Fibroblast of skin of left quadriceps (primary cell): ENCODE measurements at regions not wholly inside any gene's neighbourhood (a gene's known extent, or its start where the extent isn't known, plus 50 kb on each side); places are given as distances from the start of the nearest gene placed in this dataset.

Source experiments
- DNase-seq, 2 experiments: peaks; one replicate each; pipeline ENCODE4 v3.0.0-alpha.2; 2013; ENCODE audit warnings: low read depth in 2 of 2

DNA sequence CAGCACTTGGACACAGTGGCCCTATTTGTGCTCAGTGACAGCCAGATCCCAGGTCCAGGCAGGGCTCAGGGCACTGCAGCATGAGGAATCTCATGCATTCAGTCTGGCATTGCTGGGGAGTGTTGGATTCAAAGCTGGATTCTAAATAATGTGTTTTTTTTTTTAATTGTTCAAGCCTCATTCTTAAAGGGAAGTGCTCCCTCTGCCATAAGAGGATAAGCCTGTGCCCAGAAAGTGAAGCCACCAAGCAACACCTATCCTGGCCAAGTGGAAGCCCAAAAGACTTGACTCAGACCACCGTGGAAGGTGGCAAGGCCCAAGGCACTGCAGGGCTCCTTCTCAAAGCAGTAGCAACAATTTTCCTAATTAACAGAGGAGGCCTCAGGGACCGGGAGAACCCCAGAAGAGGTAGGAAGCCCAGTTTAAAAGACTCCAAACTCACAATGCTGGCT lies 135.6 kb downstream of the ACTL7B start:
- DNase-seq, result no peak

DNA sequence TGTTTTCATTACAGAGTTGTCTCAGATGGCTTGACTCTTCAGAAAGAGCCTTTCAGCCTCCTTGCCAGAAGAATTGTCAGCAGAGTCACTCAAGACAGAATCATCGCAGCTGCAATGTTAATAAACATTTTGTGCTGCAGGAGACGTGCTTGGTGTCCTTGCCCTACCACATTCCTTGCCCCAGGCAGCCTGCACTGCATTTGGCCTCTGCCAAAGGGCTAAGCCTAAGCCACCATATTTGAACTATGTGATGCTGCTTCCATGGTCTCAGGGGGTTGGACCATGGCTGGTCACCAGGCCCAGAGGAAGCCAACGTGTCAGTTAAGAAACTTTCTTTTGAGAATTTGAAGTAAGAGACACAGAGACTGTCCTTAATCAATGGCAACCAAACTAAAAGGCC lies 145.4 kb downstream of the ACTL7B start:
- DNase-seq, result no peak

- no peak for DNase-seq
Observed at GRCh38 chr9:108709997-108710396, 145.8 kb downstream of the ACTL7B start.

DNA sequence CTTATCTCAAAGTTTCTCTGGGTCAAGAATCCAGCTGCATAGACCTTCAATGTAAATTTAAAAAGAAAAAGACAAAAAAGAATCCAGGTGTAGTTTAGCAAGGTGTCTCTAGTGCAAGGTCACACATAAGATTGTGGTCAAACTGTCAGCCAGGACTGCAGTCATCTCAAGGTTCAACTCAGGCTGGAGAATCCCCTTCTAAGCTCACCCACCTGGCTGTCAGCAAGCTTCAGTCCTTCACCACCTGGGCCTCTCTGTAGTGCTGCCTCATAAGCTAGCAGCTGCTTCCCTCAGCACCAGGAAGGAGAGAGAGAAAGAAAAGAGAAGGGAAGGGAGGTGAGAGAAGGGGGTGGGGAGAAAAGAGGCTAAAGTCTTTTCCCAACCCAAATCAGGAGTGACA lies 146.7 kb downstream of the ACTL7B start:
- no peak for DNase-seq

DNA sequence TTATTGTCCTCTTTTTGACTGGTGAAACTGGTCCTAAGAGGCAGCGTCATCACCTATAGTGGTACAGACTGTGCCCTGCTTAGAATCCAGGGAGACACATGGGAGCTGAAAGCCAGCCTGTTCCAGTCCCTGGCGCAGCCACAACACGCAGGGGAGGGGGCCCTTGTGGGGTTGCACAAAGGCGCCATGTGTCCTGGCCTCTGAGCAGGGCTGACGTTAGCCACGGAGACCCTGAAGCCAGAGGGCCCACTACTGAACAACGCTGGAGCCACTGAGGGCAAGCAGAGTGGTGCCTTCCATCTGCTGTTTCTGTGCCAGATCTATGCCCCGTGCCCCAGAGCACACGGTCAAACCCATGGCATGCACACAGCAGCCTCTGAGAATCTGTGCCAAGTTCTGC lies 147.3 kb downstream of the ACTL7B start:
- no peak for DNase-seq

- no peak for DNase-seq
Observed at GRCh38 chr9:108707120-108707519, 148.7 kb downstream of the ACTL7B start.

GRCh38 chr9:108704156-108704852 lies 151.5 kb downstream of the ACTL7B start:
- no peak for DNase-seq

DNA sequence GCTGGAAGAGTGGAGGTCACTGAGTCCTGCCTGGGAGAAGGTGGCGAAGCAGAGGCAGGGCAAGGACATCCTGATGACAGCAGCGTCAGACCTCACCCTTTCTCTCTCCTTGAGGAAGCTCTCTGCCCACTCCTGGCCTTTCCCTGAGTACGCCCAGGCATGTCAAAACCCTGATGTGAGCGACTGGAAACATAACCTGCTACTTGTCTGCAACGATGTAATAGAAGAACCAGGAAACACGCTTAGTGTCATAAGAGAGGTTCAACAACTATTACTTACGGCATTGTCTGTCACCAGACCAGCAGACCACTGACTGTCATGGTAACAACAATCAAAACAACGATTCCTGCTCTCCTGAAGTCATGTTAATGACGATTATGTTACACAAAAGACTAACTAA lies 152.4 kb downstream of the ACTL7B start:
- DNase-seq, result no peak

GRCh38 chr9:108702681-108703080 lies 153.1 kb downstream of the ACTL7B start:
- DNase-seq, result no peak

- no peak for DNase-seq
Observed at GRCh38 chr9:108698801-108699200, 157.0 kb downstream of the ACTL7B start.

GRCh38 chr9:108698231-108698630 lies 157.6 kb downstream of the ACTL7B start:
- DNase-seq, result no peak

GRCh38 chr9:108696156-108696555 lies 159.6 kb downstream of the ACTL7B start:
- no peak for DNase-seq

DNA sequence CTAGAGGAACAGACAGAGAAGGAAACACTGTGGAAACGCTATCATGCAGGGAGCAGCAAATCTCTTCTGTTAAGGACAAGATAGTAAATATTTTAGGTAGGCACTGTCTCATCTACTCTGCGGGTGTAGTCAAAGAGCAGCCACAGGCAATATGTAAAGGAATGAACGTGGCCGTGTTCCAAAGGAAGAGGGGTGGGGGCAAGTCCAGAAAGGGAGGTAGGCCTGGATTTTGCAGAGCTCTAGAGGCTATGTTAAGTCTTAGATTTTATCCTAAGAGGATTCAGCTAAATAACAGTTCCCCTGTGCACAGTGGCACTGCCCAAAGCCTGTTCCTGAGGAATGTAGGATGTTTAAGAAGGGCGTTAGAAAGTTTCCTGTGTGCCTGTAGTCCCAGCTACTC lies 161.6 kb downstream of the ACTL7B start:
- DNase-seq, result no peak

GRCh38 chr9:108691614-108692013 lies 164.2 kb downstream of the ACTL7B start:
- DNase-seq, result no peak

DNA sequence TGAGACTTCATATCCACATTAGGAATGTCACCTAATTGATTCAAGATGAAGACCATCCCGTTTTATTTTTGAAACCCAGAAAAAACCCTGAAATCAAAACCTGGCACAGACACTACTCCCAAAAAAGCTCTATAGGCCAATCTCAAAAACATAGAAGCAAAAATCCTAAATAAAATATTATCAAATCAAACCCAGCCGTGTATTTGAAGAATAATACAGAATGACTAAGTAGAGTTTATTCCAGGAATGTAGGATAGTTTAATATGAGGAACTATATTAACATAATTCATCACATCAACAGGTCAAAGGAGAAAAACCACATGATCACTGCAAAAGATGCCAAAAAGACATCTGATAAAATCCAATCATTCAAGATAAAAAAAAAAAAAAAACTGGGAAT lies 167.1 kb downstream of the ACTL7B start:
- peak; percentile 71 to 73 for DNase-seq

- DNase-seq, result no peak
Observed at GRCh38 chr9:108688051-108688450, 167.7 kb downstream of the ACTL7B start.

DNA sequence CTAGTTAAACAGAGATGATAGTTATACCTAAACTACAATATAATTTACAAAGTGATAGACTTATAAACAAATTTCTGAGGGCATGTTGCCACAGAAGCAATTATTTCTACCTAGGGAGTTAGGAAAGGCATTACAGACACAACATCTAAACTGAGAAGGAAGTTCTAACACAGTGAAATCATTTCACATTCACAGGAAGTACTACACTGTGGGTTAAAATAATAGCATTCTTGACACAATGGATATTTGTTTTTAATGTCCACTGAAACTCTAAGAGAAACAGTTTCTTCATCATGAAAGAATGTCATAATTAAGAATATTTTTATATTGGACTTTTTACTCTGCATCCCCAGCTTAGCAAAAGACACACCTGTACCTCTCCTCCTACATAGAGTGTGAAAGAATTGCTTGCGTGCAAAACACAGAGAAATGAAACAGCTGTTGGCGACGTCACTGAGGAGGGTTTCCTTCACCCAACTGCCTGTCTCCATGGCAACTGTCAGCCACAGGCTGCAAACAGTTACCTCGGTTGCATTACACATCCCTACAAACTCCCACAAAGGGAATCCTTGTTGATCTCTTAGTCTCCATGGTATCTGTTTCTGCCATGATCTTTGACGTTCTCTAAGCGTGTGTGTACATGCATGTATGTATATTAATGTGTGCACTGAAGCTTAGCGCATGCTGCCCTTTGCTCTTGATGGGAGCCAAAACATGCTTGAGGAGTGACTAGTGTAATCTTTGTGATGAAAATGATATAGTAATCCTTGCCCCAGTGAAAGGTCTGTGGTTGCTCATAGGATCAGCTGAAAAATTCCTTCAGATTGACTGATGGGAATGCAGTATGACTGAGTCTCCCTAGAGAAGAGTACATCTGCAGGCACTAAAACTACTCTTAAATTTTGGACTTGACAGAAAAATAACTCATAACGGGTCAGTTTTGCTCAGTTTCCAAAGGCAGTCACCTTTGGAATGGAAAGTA lies 168.5 kb downstream of the ACTL7B start:
- DNase-seq, result peak; percentile 90

DNA sequence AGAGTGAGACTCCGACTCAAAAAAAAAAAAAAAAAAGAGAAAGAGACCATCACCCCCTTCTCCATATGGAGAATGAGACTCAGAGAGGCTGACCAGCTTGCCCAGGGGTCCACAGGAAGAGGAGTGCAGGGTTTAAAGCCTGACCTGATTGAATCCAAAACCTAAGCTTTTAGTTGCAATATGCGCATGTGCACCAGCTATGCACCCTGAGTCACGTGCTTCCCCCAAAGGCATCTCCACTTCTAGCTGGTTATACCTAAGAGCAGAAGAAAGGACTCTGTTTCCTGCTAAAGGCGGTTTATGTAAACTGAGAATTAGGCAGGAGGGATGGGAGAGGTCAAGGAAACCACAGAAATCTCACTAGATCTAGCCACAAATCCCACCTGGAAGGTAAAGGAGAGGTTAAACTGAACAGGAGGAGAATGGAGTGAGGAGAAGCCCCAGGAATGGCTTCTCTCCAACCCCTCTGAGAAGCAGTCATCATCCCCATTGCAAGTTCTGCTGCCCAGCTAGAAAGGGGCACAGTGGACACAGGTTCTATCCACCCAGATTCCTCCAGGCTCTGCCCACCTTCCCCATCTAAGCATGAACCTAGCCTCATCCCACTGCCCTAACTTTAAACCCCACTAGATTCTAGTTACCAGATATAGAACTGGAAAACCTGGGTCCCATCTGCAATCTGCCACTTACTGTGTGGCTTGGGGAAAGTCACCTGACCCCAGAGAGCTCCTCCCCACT lies 171.3 kb downstream of the ACTL7B start:
- DNase-seq, result no peak

- no peak for DNase-seq
Observed at GRCh38 chr9:108683245-108683644, 172.5 kb downstream of the ACTL7B start.

DNA sequence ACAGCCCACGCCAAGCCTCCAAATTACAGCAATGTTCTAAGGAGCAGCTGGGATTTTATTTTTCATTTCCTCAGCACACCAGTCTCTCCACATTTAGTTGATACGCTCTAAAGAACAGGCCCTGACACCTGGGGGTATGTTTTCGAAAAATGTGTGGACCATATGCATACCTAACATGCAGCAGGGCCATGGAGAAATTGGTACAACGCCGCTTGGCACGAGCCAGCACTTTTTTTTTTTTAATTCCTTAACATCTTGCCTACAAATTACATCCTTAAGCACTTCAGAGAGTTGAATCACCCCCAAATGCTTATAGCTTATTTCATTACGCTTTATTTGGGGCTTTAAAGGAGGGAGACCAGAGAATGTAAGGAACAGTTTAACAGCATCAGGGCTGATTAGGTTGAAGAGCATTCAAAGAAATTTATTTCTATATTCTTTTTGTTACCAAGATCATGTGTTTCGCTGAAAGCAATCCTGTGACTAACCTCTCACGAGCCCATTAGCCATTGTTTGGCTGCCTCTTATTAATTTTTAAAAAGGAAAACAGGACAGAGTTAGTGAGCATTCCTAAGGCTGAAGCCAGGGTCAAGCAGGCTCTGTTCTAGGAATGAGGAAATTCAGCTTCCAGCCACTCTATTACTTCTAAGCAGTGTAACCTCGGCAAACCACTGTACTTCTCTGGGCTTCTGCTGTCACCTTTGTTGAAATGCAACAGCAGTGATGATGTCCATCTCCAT lies 173.8 kb downstream of the ACTL7B start:
- DNase-seq, result no peak

GRCh38 chr9:108680946-108681345 lies 174.8 kb downstream of the ACTL7B start:
- no peak for DNase-seq

DNA sequence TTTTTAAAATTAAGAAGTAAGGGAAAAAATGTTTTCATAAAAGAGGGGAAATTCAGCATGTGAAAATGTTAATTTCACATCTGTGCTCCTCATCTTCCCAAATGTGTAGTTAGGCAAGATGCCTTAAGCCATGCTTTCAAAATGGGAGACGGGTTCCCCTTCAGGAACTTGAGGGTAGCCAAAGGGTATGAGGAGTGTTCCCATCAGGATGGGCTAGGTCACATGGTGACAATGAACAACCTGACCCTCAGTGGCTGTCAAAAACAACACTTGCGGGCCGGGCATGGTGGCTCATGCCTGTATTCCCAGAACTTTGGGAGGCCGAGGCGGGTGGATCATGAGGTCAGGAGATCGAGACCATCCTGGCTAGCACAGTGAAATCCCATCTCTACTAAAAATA lies 178.0 kb downstream of the ACTL7B start:
- DNase-seq, result no peak
